Globus pallidus (tissue), 1 donor: ENCODE measurements at regions not wholly inside any gene's neighbourhood (a gene's known extent, or its start where the extent isn't known, plus 50 kb on each side); places are given as distances from the start of the nearest gene placed in this dataset.
"Not testable (repeated sequence)": the region's sequence is repeated elsewhere in the genome, so short reads cannot be mapped to it uniquely, and the experiment has no call there.

Experiments
- DNase-seq: peaks from one replicate; pipeline ENCODE4 v3.0.0-alpha.2; 2015; ENCODE audit warnings: low spot score

GRCh38 chr21:15932726-15933125 lies 202.9 kb downstream of the USP25 start:
- no peak for DNase-seq

DNA sequence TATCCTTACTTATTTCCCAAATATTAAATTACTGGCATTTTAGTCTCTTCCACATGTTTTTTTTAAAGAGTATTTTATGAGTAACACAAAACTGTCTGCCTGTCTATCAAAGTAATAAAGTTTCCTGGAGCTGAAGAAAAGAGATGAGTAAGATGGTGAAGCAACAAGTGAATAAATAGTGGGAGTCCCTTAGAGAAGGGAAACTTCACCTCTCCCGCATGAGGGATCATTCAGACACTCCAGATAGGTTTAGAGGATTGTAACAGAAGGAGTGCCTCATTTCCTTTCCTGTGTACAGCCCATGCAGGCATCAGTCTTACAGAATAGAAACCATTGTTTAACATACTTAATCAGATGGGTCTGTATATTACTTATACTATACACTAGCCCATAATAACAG lies 205.7 kb downstream of the USP25 start:
- DNase-seq: no peak

DNA sequence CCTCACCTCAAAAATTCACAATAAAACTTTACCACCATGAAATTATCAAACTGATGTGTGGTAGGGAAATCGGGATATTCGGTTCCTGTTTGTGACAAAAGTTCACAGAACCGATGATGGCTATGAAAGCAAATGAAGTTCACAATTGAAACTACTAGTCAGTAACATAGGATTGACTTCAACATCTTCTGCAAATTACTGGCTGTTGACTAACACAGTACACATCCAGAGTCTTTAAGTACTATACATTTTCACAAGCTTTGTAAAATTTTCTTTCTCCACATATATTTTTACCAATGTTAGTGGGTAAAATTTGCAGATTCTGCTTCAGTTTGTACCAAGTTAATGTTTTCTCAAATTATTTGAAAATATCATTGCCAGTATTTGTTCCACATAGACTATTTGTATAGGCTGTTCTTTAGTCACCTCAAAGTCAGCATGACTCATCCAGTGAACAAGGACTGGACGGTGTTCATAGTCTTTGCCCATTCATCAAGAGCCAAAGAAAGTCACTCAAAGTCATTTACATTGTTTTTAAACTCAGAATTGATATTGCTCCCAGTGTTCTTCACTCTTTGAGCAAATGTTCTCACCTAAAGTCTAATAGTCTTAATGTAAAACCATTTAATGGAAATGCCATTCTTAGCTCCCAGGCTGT lies 213.4 kb downstream of the USP25 start:
- DNase-seq: no peak

DNA sequence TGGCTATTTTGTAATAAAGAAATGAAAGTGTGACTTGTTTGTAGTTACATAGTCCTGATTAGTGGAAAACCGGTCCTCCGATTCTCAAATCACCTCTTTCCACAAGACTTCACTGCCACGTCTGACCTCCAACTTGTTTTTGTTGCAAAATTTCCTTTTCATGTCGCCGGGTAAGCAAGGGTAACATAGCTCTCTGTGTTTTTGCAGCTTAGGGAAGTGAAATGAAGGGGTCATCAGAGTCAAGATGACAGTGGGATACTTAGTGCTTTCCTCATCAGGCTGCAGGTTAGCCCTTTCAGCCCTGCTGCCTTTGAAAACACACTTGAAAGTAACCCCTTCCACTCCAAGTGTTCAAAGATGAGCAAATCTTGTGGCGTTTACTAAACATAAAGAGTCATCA lies 217.9 kb downstream of the USP25 start:
- DNase-seq: no peak

- DNase-seq: no peak
These were observed 223.9 kb downstream of the USP25 start for GRCh38 chr21:15953551-15954116.

- no peak for DNase-seq
These were observed 234.6 kb downstream of the USP25 start for GRCh38 chr21:15964236-15964855.

- DNase-seq: no peak
These were observed 236.4 kb downstream of the USP25 start for GRCh38 chr21:15966231-15966630.

GRCh38 chr21:15966651-15967050 lies 236.9 kb downstream of the USP25 start:
- DNase-seq: no peak

- DNase-seq: no peak
These were observed 237.9 kb downstream of the USP25 start for GRCh38 chr21:15967661-15968060.

GRCh38 chr21:15968776-15969310 lies 239.1 kb downstream of the USP25 start:
- DNase-seq: no peak

DNA sequence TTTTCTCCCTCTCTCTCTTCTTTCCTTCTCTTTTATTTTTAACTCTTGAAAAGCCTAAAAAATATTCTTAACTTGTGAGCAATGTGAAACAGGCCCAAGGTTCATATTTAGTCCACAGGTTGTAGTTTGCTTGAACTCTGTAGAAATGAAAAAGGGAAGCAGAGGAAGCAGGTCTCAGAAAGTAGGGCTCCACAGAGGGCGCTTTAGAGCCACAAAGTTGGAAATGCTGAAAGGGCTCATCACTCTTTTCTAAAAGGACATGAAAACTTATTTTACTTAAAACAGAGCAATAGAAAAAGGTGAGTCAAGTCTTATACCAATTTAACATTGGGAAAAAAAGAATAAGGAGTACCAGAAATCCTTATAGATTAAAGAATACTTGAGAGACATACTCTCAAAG lies 247.0 kb downstream of the USP25 start:
- no peak for DNase-seq

DNA sequence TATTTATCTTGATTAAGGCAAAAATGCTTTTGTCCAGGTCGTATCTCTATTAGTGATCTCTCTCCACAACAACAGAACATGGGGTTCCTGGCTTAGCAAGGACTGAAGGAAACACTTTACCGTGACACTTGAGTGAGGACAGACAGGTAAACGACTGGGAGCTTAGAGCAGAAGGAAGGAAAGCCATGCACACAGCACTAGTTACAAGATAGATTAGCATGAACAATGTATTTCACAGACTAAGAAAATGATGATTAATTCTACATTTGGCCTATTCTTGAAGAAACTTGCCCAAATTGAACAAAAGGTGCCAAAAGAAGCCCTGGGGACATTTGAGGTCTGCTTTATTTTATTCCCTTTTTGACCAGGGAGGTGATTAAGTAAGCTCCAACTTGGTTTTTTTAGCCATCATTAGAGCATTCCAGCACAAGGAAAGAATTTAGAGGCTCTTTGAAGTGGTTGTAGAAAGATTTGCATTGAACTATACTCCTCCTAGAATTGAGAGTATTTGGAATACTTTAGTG lies 248.5 kb downstream of the USP25 start:
- no peak for DNase-seq

GRCh38 chr21:15979493-15979892 lies 249.7 kb downstream of the USP25 start:
- not testable (repeated sequence) for DNase-seq

DNA sequence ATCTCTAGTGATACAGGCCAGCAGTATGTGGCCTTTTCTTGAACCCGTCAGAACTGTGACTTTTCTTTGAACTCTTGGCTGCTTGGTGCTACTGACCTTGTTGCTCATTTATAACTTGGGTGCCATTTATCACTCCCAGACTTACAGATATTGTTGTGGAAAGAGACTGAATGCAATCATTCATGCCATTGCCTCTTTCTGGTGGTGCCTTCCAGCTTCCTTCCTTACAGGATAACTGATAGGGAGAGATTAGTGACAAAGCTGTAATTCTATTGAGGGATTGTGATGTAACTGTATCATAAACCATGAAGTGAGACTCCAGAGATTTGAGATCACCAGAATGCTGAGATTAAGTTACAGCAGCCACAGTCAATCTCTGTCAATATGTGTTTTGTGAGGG lies 256.5 kb downstream of the USP25 start:
- DNase-seq: no peak

DNA sequence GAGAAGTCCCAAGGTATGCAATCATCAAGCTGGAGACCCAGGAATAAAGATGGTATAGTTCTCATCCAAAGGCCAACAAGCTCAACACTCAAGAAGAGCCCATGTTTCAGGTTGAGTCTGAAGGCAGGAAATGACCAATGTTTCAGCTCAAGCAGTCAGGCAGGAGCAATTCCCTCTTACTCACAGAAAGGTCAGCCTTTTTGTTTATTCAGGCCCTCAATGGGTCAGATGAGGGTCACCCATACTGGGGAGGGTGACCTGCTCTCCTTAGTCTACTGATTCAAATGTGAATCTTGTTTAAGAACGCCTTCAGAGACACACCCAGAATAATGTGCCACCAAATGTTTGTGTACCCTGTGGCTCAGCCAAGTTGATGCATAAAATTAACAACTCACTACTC lies 262.4 kb downstream of the USP25 start:
- DNase-seq: no peak

GRCh38 chr21:15993951-15994350 lies 264.2 kb downstream of the USP25 start:
- DNase-seq: no peak

DNA sequence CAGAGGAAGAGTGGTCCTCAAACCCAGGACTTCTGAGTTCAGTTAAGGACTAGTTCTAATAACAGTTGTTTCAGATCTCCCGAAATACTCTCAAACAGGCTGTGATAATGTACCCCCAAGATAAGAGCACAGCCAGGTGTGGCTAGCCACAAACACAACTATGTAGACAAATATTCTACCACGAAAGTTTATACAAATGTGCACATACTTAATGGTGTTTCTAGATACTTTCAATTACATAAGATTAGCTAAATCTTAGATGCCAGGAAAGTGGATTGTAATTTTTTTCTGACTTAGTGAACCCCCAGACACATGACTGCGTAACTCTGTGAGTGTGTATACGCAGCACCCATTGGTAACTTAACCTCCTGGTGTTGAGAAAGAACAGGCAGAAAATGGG lies 270.0 kb downstream of the USP25 start:
- DNase-seq: no peak

GRCh38 chr21:16002874-16003466 lies 273.2 kb downstream of the USP25 start:
- DNase-seq: peak; percentile 43

DNA sequence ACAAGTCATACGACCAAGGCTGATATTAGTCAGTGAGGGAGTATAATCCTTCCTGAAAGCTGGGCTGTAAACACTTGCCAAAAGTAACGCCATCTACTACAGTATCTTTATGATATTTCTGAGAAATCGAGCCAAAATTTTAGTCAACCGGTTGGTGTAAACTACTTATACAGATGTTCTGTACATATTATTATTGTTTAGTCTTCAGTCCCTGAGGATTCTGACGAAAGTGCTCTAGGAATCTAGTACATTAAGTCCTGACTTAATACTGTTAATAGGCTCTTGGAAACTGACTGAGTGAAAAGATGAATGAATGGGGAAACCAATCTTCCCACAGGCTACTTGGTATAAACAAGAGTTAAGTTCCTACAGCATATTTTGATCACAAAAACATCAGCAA lies 274.3 kb downstream of the USP25 start:
- DNase-seq: no peak

- DNase-seq: no peak
These were observed 274.7 kb downstream of the USP25 start for GRCh38 chr21:16004523-16004922.

GRCh38 chr21:16005996-16006395 lies 276.2 kb downstream of the USP25 start:
- no peak for DNase-seq

- no peak for DNase-seq
These were observed 278.2 kb downstream of the USP25 start for GRCh38 chr21:16007943-16008342.

GRCh38 chr21:16011719-16012118 lies 281.9 kb downstream of the USP25 start:
- DNase-seq: no peak
